Activated T-cell treated with anti-CD3 and anti-CD28 coated beads, Interleukin-2, amount 50 U/mL, for 4 hours (primary cell): ENCODE measurements at regions not wholly inside any gene's neighbourhood (a gene's known extent, or its start where the extent isn't known, plus 50 kb on each side); places are given as distances from the start of the nearest gene placed in this dataset.

Experiments used
- ATAC-seq, 2 donors: fragments of 200-7000 bp; cut with Tn5 transposase; one replicate each; pipeline ENCODE4 v1.10.0; 2021
- DNase-seq: peaks from one replicate; pipeline ENCODE4 v3.0.0-alpha.2; 2020
- H3K27me3 Mint-ChIP-seq: one replicate; pipeline ENCODE4 v1.8.0; 2021; ENCODE audit warnings: low read depth, mixed read lengths
- H3K36me3 Mint-ChIP-seq: one replicate; pipeline ENCODE4 v1.8.0; 2022; ENCODE audit warnings: mixed read lengths; ENCODE audit not compliant: insufficient read depth
- H3K4me1 Mint-ChIP-seq: one replicate; pipeline ENCODE4 v1.8.0; 2021; ENCODE audit warnings: low read depth, mixed read lengths
- H3K4me3 Mint-ChIP-seq: one replicate; pipeline ENCODE4 v1.8.0; 2021; ENCODE audit warnings: mild to moderate bottlenecking, moderate library complexity, mixed read lengths
- H3K9me3 Mint-ChIP-seq: one replicate; pipeline ENCODE4 v1.8.0; 2021; ENCODE audit warnings: mixed read lengths

DNA sequence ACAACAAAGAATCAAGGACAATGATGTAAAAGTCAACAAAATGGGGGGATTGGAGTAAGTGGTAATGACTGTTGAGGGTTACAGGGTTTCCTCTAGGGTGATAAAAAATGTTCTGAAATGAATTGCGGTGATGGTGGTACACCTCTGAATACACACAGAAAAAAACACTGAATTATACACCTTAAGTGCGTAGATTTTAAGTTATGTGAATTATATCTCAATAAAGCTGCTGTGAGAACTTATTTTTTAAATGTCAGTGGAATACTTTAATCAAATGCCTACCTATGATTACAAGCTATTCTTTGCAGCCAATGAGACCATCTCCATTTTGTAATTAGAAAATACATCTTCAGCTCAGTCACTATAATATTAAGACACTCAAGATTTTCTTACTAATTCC is 53.5 kb downstream of the ZNF608 start:
- DNase-seq (no peak), ATAC-seq (no peak)
- Mint-ChIP-seq H3K4me3 (no peak overlapping the region), H3K27me3 (no peaks in the 10 kb centered on the region), H3K4me1 (no peaks in the 10 kb centered on the region), H3K9me3 (no peaks in the 10 kb centered on the region), H3K36me3 (no peaks in the 10 kb centered on the region)

- no peaks in the 10 kb centered on the region for H3K9me3 Mint-ChIP-seq
- no peak overlapping the region for H3K4me3 Mint-ChIP-seq
- no peaks in the 10 kb centered on the region for H3K27me3 Mint-ChIP-seq
Observed at GRCh38 chr5:124692324-124692723, 54.1 kb downstream of the ZNF608 start.

DNA sequence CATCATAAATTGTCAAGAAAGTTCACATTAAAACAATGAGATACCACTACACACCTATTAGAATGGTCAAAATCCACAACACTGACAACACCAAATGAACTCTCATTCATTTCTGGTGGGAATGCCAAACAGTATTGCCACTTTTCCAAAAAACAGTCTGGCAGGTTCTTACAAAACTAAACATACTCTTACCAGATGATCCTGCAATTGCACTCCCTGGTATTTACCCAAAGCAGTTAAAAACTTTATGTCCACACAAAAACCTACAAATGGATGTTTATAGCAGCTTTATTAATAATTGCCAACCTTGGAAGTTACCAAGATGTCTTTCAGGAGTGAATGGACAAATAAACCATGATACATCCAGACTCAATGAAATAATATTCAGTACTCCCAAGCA is 56.8 kb downstream of the ZNF608 start:
- no peaks in the 10 kb centered on the region for H3K9me3 Mint-ChIP-seq
- H3K4me3 Mint-ChIP-seq: no peak overlapping the region
- H3K27me3 Mint-ChIP-seq: no peaks in the 10 kb centered on the region
- DNase-seq (no peak), ATAC-seq (no peak)
- H3K36me3 Mint-ChIP-seq: no peaks in the 10 kb centered on the region
- no peaks in the 10 kb centered on the region for H3K4me1 Mint-ChIP-seq

More at GRCh38 chr5:124692324-124692723, 54.1 kb downstream of the ZNF608 start:
- no peak for ATAC-seq
- DNase-seq: no peak
- no peaks in the 10 kb centered on the region for H3K4me1 Mint-ChIP-seq
- H3K36me3 Mint-ChIP-seq: no peaks in the 10 kb centered on the region

- H3K27me3 Mint-ChIP-seq: no peaks in the 10 kb centered on the region
- DNase-seq: no peak
- no peaks in the 10 kb centered on the region for H3K4me1 Mint-ChIP-seq
- no peaks in the 10 kb centered on the region for H3K36me3 Mint-ChIP-seq
- H3K4me3 Mint-ChIP-seq: no peak overlapping the region
- ATAC-seq: no peak
- no peaks in the 10 kb centered on the region for H3K9me3 Mint-ChIP-seq
Observed at GRCh38 chr5:124686239-124687004, 60.0 kb downstream of the ZNF608 start.

- Mint-ChIP-seq H3K4me1 (no peaks in the 10 kb centered on the region), H3K27me3 (no peaks in the 10 kb centered on the region), H3K4me3 (no peak overlapping the region), H3K36me3 (no peaks in the 10 kb centered on the region), H3K9me3 (no peaks in the 10 kb centered on the region)
- no peak for ATAC-seq
- DNase-seq: no peak
Observed at GRCh38 chr5:124685404-124685930, 61.0 kb downstream of the ZNF608 start.

GRCh38 chr5:124683917-124684555 is 62.4 kb downstream of the ZNF608 start:
- Mint-ChIP-seq H3K4me1 (no peaks in the 10 kb centered on the region), H3K36me3 (no peaks in the 10 kb centered on the region), H3K9me3 (no peaks in the 10 kb centered on the region), H3K27me3 (no peaks in the 10 kb centered on the region), H3K4me3 (no peak overlapping the region)
- DNase-seq (no peak), ATAC-seq (no peak)

- Mint-ChIP-seq H3K27me3 (no peaks in the 10 kb centered on the region), H3K4me1 (no peaks in the 10 kb centered on the region), H3K9me3 (no peaks in the 10 kb centered on the region), H3K36me3 (no peaks in the 10 kb centered on the region), H3K4me3 (no peak overlapping the region)
- ATAC-seq: no peak
- DNase-seq: no peak
Observed at GRCh38 chr5:124679578-124680199, 66.8 kb downstream of the ZNF608 start.

- ATAC-seq (no peak), DNase-seq (no peak)
- no peaks in the 10 kb centered on the region for H3K36me3 Mint-ChIP-seq
- H3K4me1 Mint-ChIP-seq: no peaks in the 10 kb centered on the region
- H3K9me3 Mint-ChIP-seq: no peaks in the 10 kb centered on the region
- H3K4me3 Mint-ChIP-seq: no peak overlapping the region
- H3K27me3 Mint-ChIP-seq: no peaks in the 10 kb centered on the region
Observed at GRCh38 chr5:124678922-124679519, 67.4 kb downstream of the ZNF608 start.

DNA sequence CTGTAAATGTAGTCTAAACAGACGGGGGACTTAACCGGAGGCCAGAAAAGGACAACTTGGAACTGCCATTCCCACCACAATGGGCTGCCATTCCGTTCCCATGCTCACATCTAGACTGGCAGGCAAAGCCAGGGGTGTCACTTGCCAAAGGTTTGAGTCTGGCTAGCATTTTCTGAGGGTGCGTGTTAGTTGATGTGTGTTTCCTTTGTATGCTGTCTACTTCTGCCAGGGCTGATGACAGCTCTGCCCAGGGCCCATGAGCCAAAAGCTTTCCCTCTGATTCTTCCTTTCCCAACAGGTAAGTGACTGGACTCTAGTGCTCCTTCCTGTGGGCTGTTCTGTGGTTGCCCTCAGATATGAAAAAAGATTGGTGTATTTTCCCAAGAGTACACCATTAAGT is 68.0 kb downstream of the ZNF608 start:
- no peaks in the 10 kb centered on the region for H3K36me3 Mint-ChIP-seq
- H3K4me3 Mint-ChIP-seq: no peak overlapping the region
- no peaks in the 10 kb centered on the region for H3K9me3 Mint-ChIP-seq

GRCh38 chr5:124677374-124678351 is 68.8 kb downstream of the ZNF608 start:
- no peaks in the 10 kb centered on the region for H3K4me1 Mint-ChIP-seq
- no peak overlapping the region for H3K4me3 Mint-ChIP-seq
- H3K9me3 Mint-ChIP-seq: no peaks in the 10 kb centered on the region
- ATAC-seq (no peak), DNase-seq (no peak)
- H3K36me3 Mint-ChIP-seq: no peaks in the 10 kb centered on the region
- no peaks in the 10 kb centered on the region for H3K27me3 Mint-ChIP-seq

More for the DNA sequence above, 68.0 kb downstream of the ZNF608 start:
- ATAC-seq (no peak), DNase-seq (no peak)
- Mint-ChIP-seq H3K4me1 (no peaks in the 10 kb centered on the region), H3K27me3 (no peaks in the 10 kb centered on the region)

DNA sequence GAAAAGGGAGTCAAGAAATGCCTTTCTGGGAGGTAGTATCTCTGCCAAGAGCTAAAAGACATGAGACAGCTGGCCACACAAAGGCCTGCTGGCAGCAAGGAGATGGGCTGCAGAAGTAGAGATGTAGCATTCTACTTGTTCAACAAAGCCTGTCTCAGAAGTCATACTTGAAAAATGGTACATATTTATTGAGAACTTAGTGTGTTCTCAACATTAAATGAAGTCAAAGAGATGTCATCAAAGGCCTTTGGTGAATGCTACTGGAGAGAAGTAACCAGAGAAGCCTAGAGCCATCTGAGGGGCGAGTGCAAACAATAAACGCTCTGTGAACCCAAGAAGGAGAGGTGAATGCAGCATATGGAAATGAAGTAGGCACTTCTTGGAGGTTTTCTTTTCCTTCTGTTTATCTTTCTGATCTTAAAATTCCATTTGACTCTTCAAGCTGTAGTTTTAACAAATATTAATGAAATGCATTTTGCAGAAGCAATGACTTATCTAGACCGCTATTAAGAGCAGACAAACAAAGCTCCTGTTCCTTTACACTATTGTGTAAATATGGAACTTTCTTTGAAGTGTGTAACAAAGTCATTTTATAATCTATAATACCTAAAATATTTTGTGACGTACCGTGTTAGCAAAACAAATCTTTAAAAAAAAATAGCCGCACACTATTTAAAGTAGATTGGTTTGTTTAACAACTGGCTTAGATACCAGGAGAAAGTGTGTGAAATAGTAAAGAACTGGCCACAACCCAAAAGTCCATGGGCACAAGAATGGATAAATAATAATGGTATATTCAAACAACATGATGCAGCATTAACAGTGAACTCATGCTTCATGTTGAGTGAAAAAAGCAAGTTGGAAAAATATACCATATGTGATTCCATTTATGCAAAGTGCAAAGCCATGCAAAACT is 70.2 kb downstream of the ZNF608 start:
- H3K4me1 Mint-ChIP-seq: no peaks in the 10 kb centered on the region
- ATAC-seq (no peak), DNase-seq (no peak)
- H3K9me3 Mint-ChIP-seq: no peaks in the 10 kb centered on the region
- no peaks in the 10 kb centered on the region for H3K27me3 Mint-ChIP-seq
- H3K4me3 Mint-ChIP-seq: no peak overlapping the region
- no peaks in the 10 kb centered on the region for H3K36me3 Mint-ChIP-seq

- ATAC-seq (no peak), DNase-seq (no peak)
- Mint-ChIP-seq H3K9me3 (no peaks in the 10 kb centered on the region), H3K4me1 (no peaks in the 10 kb centered on the region), H3K36me3 (no peaks in the 10 kb centered on the region), H3K4me3 (no peak overlapping the region), H3K27me3 (peaks cover 2% of the 10 kb centered on the region)
Observed at GRCh38 chr5:124671193-124671592, 75.2 kb downstream of the ZNF608 start.

DNA sequence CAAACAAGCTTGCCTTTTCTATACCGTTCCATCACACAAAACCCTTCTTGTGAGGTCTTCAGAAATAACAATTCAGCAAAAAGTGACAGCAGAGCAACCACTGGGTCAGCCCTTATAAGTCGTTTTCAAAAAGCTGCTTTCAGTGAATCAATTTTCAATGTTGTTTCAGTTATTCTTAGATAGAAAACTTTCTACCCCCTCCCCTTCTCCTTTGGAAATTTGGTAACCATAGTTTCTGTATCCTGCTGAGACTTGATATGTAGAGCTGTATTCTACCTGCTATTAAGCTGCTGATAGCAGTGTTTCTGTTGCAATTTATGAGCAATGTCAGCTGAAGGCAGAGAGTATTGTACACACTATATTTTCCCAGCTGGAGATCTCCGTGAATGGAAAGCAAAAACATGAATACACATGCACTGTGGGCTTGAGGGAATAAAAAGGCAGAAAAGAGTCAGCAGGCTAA is 75.7 kb downstream of the ZNF608 start:
- DNase-seq (no peak), ATAC-seq (no peak)
- Mint-ChIP-seq H3K27me3 (peaks cover 2% of the 10 kb centered on the region), H3K4me3 (no peak overlapping the region), H3K9me3 (no peaks in the 10 kb centered on the region), H3K36me3 (no peaks in the 10 kb centered on the region), H3K4me1 (no peaks in the 10 kb centered on the region)
